Ascending aorta (tissue), 2 donors: ENCODE measurements at regions not wholly inside any gene's neighbourhood (a gene's known extent, or its start where the extent isn't known, plus 50 kb on each side); places are given as distances from the start of the nearest gene placed in this dataset.

Experiments used
- DNase-seq, 2 donors: peaks; one replicate each; pipeline ENCODE4 v3.0.0-alpha.2; 2019; ENCODE audit warnings: low spot score in 2 of 2
- H3K27ac ChIP-seq, 2 donors: fragments of 200-600 bp; sonication (generic); one replicate each; pipeline ENCODE4 v1.5.1; 2016 to 2017; ENCODE audit warnings: mild to moderate bottlenecking in 1 of 2
- H3K27me3 ChIP-seq: fragments of 200-600 bp; sonication (generic); one replicate; pipeline ENCODE4 v1.5.1; 2017
- H3K36me3 ChIP-seq, 2 donors: fragments of 200-600 bp; sonication (generic); one replicate each; pipeline ENCODE4 v1.5.1; 2016
- H3K4me1 ChIP-seq, 2 donors: fragments of 200-600 bp; sonication (generic); one replicate each; pipeline ENCODE4 v1.5.1; 2016 to 2017; ENCODE audit warnings: mild to moderate bottlenecking in 1 of 2
- H3K4me3 ChIP-seq, 2 donors: fragments of 200-600 bp; sonication (generic); one replicate each; pipeline ENCODE4 v1.5.1; 2016 to 2017; ENCODE audit warnings: mild to moderate bottlenecking in 1 of 2
- H3K9me3 ChIP-seq, 2 donors: fragments of 200-600 bp; sonication (generic); one replicate each; pipeline ENCODE4 v1.5.1; 2016
- CTCF ChIP-seq, 3 experiments: fragments of 200-600 bp in 2 of 3; fragments of 450-650 bp in 1 of 3; sonication (generic) in 2 of 3; IDR thresholded peaks; one replicate each; pipeline ENCODE4 v1.5.1; 2016 to 2019; ENCODE audit warnings: antibody characterized with exemption in 3 of 3, mild to moderate bottlenecking in 1 of 3, moderate library complexity in 1 of 3
- intact Hi-C: fragments of 100-400 bp; cut with DNase I; formaldehyde crosslinking; loops from one replicate; pipeline ENCODE4 v1.15.1; 2023

GRCh38 chr5:125325488-125326149 lies 579.2 kb upstream of the ZNF608 start:
- no peak overlapping the region for H3K27ac ChIP-seq
- H3K36me3 ChIP-seq = no peaks in the 10 kb centered on the region
- TF ChIP-seq CTCF (IDR thresholded peaks at IDR 0.05) = no peak
- no peaks in the 10 kb centered on the region for H3K27me3 ChIP-seq
- intact Hi-C loops = no loop called here
- DNase-seq = no peak
- no peaks in the 10 kb centered on the region for H3K4me1 ChIP-seq
- no peak overlapping the region for H3K4me3 ChIP-seq
- H3K9me3 ChIP-seq = no peaks in the 10 kb centered on the region

DNA sequence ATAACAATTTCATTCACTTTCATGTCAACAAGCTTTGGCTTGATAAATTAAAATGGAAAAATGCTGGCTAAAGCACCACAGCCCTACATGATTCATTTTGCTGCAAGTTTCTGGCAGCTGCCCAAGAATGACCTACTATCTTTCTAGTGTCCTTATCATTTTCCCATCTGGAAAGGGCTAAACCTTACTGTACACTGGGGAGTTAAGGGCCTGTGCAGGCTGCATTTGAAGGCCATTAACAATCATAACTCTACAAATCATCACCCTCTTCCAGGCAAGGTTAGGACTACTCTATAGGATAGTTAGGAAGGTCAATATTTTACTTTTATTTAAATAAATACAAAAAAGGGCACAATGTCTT lies 579.7 kb upstream of the ZNF608 start:
- DNase-seq = no peak
- no peak overlapping the region for H3K27ac ChIP-seq

GRCh38 chr5:125327676-125328075 lies 581.2 kb upstream of the ZNF608 start:
- Histone ChIP-seq H3K4me1 (no peaks in the 10 kb centered on the region), H3K27ac (no peak overlapping the region), H3K4me3 (no peak overlapping the region), H3K36me3 (no peaks in the 10 kb centered on the region), H3K9me3 (no peaks in the 10 kb centered on the region), H3K27me3 (no peaks in the 10 kb centered on the region)
- intact Hi-C loops = no loop called here
- no peak for DNase-seq
- TF ChIP-seq CTCF (IDR thresholded peaks at IDR 0.05) = no peak

More for the DNA sequence above, 579.7 kb upstream of the ZNF608 start:
- intact Hi-C loops = no loop called here
- no peak for TF ChIP-seq CTCF (IDR thresholded peaks at IDR 0.05)
- Histone ChIP-seq H3K4me1 (no peaks in the 10 kb centered on the region), H3K27me3 (no peaks in the 10 kb centered on the region), H3K36me3 (no peaks in the 10 kb centered on the region), H3K9me3 (no peaks in the 10 kb centered on the region), H3K4me3 (no peak overlapping the region)

DNA sequence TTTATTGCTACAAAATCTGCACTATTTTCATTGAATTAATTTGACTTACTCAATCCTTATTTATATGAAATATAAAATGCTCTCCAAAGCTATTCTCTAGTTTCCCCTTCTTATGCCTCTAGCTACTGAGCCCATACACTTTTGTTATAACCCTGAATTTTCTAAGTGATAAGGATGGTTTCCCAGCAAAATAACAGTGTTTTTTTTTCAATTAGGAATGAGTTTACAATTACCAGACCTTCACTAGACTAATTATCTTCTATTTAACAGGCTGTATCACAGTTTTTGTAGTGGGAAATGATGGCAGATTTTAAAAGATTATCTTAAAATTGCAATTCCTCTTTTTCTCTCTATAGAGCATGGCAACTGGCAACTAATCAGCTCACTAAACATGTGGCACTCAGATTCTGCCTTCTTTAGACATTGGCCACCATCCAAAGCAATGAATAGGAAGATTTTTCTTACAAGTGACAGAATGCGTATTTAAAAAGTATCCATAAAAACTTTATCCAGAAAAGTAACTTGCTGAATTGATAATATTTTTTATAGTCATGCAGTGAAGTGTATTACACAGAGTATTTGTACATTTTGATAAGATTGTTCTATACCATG lies 585.7 kb upstream of the ZNF608 start:
- no peak overlapping the region for H3K27ac ChIP-seq
- no peak for TF ChIP-seq CTCF (IDR thresholded peaks at IDR 0.05)
- peaks cover 0 to 5% of the 10 kb centered on the region in 2 donors for H3K4me1 ChIP-seq
- H3K36me3 ChIP-seq = no peaks in the 10 kb centered on the region
- DNase-seq = no peak
- no peaks in the 10 kb centered on the region for H3K27me3 ChIP-seq
- intact Hi-C loops = no loop called here
- no peaks in the 10 kb centered on the region for H3K9me3 ChIP-seq
- H3K4me3 ChIP-seq = no peak overlapping the region

DNA sequence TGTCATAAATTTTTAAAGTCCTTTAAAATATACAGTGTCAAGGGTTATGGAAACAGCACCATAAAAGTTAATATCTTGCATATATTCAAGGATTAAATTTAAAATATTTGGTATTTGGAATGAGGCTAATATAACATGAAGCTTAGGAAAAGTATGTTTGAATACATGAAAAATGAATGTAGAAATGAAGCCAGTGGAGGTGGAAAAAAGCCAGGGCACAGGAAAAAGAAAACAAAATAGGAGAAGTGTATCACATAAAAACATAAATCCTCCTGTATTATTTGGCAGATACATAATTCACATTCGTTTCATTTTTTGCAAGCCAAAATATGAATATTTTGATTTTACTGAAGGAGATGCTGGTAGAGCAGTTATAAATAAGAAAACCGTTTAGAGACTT lies 587.0 kb upstream of the ZNF608 start:
- no peaks in the 10 kb centered on the region for H3K9me3 ChIP-seq
- no peak overlapping the region for H3K27ac ChIP-seq
- H3K4me1 ChIP-seq = peaks cover 0 to 5% of the 10 kb centered on the region in 2 donors
- no peaks in the 10 kb centered on the region for H3K36me3 ChIP-seq
- DNase-seq = no peak
- H3K4me3 ChIP-seq = no peak overlapping the region
- no peak for TF ChIP-seq CTCF (IDR thresholded peaks at IDR 0.05)
- intact Hi-C loops = no loop called here
- no peaks in the 10 kb centered on the region for H3K27me3 ChIP-seq
